ENCODE measurements at regions not wholly inside any gene's neighbourhood (a gene's known extent, or its start where the extent isn't known, plus 50 kb on each side); places are given as distances from the start of the nearest gene placed in this dataset.

GRCh38 chr15:79230766-79231165, 51.8 kb upstream of the ANKRD34C start:
- TF ChIP-seq POLR2A (IDR thresholded peaks at IDR 0.05; ENCODE audit: borderline replicate concordance, extremely low read depth, insufficient read depth, insufficient read length) (no peak), SP1 (IDR thresholded peaks at IDR 0.05; ENCODE audit: low read depth) (no peak), YY1 (IDR thresholded peaks at IDR 0.05; ENCODE audit: extremely low read depth, insufficient replicate concordance, low read depth, low read length) (no peak), MAX (IDR thresholded peaks at IDR 0.05) (no peak), ZNF274 (IDR thresholded peaks at IDR 0.05; ENCODE audit: low read depth, low read length) (no peak), SRF (IDR thresholded peaks at IDR 0.05; ENCODE audit: low read depth) (no peak), REST (IDR thresholded peaks at IDR 0.05; ENCODE audit: low read depth) (no peak), POLR2AphosphoS5 (IDR thresholded peaks at IDR 0.05; ENCODE audit: low read depth, low read length) (no peak), EZH2 (IDR thresholded peaks at IDR 0.05) (no peak), FOSL1 (IDR thresholded peaks at IDR 0.05; ENCODE audit: low read depth) (no peak), SIN3A (IDR thresholded peaks at IDR 0.05; ENCODE audit: low read depth) (no peak), EZH2phosphoT487 (IDR thresholded peaks at IDR 0.05; ENCODE audit: borderline replicate concordance) (no peak)
- TF ChIP-seq, protein P1, sequence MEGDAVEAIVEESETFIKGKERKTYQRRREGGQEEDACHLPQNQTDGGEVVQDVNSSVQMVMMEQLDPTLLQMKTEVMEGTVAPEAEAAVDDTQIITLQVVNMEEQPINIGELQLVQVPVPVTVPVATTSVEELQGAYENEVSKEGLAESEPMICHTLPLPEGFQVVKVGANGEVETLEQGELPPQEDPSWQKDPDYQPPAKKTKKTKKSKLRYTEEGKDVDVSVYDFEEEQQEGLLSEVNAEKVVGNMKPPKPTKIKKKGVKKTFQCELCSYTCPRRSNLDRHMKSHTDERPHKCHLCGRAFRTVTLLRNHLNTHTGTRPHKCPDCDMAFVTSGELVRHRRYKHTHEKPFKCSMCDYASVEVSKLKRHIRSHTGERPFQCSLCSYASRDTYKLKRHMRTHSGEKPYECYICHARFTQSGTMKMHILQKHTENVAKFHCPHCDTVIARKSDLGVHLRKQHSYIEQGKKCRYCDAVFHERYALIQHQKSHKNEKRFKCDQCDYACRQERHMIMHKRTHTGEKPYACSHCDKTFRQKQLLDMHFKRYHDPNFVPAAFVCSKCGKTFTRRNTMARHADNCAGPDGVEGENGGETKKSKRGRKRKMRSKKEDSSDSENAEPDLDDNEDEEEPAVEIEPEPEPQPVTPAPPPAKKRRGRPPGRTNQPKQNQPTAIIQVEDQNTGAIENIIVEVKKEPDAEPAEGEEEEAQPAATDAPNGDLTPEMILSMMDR (IDR thresholded peaks at IDR 0.05 in 2 of 3, conservative IDR thresholded peaks at IDR 0.05 in 1 of 3; ENCODE audit: borderline replicate concordance in 1 of 3, insufficient read depth in 1 of 3, low read depth in 2 of 3, low read length in 2 of 3), result no peak
- TF ChIP-seq, protein P2, sequence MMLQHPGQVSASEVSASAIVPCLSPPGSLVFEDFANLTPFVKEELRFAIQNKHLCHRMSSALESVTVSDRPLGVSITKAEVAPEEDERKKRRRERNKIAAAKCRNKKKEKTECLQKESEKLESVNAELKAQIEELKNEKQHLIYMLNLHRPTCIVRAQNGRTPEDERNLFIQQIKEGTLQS (IDR thresholded peaks at IDR 0.05), result no peak
